ENCODE measurements at regions not wholly inside any gene's neighbourhood (a gene's known extent, or its start where the extent isn't known, plus 50 kb on each side); places are given as distances from the start of the nearest gene placed in this dataset.

GRCh38 chr2:63658176-63658968 is 69.6 kb downstream of the MDH1 start:
- POLR2A ChIA-PET = no interaction called here
- Histone ChIP-seq H3K36me3 (ENCODE audit: control insufficient read depth, insufficient read depth, low read length) (no peaks in the 10 kb centered on the region), H3K27me3 (ENCODE audit: control insufficient read depth, insufficient read depth, low read length) (no peaks in the 10 kb centered on the region), H3K4me3 (ENCODE audit: low read depth, low read length) (no peak overlapping the region)
- DNase-seq (ENCODE audit: low read depth) = no peak
- no peak for TF ChIP-seq CTCF (IDR thresholded peaks at IDR 0.05; ENCODE audit: insufficient read depth, low read depth, low read length)
- CTCF ChIA-PET = interaction anchor here (0.8 to 1.0 kb wide), 2 partner anchors 21 to 35 kb away, joined by 3 read pairs; no protein-coding TSS in a partner anchor

- TF ChIP-seq CTCF (IDR thresholded peaks at IDR 0.05; ENCODE audit: insufficient read depth, low read depth, low read length) = no peak
- DNase-seq (ENCODE audit: low read depth) = no peak
- CTCF ChIA-PET = interaction anchor here (1.0 to 1.2 kb wide), 2 partner anchors 10 to 193 kb away, joined by 3 read pairs; no protein-coding TSS in a partner anchor
- Histone ChIP-seq H3K4me3 (ENCODE audit: low read depth, low read length) (no peak overlapping the region), H3K27me3 (ENCODE audit: control insufficient read depth, insufficient read depth, low read length) (no peaks in the 10 kb centered on the region), H3K36me3 (ENCODE audit: control insufficient read depth, insufficient read depth, low read length) (no peaks in the 10 kb centered on the region)
- POLR2A ChIA-PET = no interaction called here
Observed at GRCh38 chr2:63660060-63660459, 71.3 kb downstream of the MDH1 start.

GRCh38 chr2:63661076-63661475 is 72.3 kb downstream of the MDH1 start:
- peak; percentile 96 for DNase-seq (ENCODE audit: low read depth)
- POLR2A ChIA-PET = interaction anchor here (0.6 kb wide), 1 partner anchor 18 kb away, joined by 4 read pairs; no protein-coding TSS in a partner anchor

GRCh38 chr2:63662028-63662804 is 73.5 kb downstream of the MDH1 start:
- DNase-seq (ENCODE audit: low read depth) = no peak
- no peak for TF ChIP-seq CTCF (IDR thresholded peaks at IDR 0.05; ENCODE audit: insufficient read depth, low read depth, low read length)
- Histone ChIP-seq H3K27me3 (ENCODE audit: control insufficient read depth, insufficient read depth, low read length) (no peaks in the 10 kb centered on the region), H3K4me3 (ENCODE audit: low read depth, low read length) (no peak overlapping the region), H3K36me3 (ENCODE audit: control insufficient read depth, insufficient read depth, low read length) (no peaks in the 10 kb centered on the region)
- ChIA-PET CTCF (interaction anchor here (1.0 to 1.6 kb wide), 2 partner anchors 11 to 62 kb away, joined by 3 read pairs; no protein-coding TSS in a partner anchor), POLR2A (no interaction called here)

More at GRCh38 chr2:63661076-63661475, 72.3 kb downstream of the MDH1 start:
- no peaks in the 10 kb centered on the region for H3K36me3 ChIP-seq (ENCODE audit: control insufficient read depth, insufficient read depth, low read length)
- H3K4me3 ChIP-seq (ENCODE audit: low read depth, low read length) = no peak overlapping the region
- H3K27me3 ChIP-seq (ENCODE audit: control insufficient read depth, insufficient read depth, low read length) = no peaks in the 10 kb centered on the region
- CTCF ChIA-PET = no interaction called here
- TF ChIP-seq CTCF (IDR thresholded peaks at IDR 0.05; ENCODE audit: insufficient read depth, low read depth, low read length) = no peak
